HG03025 (cell line): ENCODE measurements at regions not wholly inside any gene's neighbourhood (a gene's known extent, or its start where the extent isn't known, plus 50 kb on each side); places are given as distances from the start of the nearest gene placed in this dataset.

Experiments
- ATAC-seq: cut with Tn5 transposase; IDR thresholded peaks from one replicate; pipeline ENCODE4 v1.9.1; 2021; ENCODE audit warnings: mild to moderate bottlenecking, moderate library complexity; ENCODE audit not compliant: unreplicated experiment, low FRiP score

DNA sequence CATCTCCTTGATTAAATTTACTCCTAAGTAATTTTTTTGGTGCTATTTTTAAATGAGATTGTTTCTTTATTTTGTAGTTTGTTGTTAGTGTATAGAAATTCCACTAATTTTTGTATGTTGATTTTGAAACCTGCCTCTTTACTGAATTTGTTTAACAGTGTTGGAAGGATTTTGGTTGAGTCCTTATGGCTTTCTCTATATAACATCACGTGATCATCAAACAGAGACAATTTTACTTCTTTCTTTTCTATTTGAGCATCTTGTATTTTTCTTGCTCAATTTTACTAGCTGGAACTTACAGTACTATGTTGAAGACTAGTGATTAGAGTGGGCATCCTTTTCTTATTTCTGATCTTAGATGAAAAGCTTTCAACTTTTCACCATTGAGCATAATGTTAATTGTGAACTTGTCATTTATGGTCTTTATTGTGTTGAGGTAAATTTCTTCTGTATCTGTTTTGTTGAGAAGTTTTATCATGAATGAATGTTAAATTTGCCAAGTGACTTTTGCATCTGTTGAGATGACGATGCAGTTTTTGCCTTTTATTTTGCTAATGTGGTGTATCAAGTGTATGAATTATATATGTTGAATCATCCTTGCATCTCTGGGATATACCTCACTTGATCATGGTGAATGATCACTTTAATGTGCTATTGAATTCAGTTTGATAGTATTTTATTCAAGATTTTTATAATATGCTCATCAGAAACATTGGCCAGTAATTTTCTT lies 645.3 kb upstream of the DDX18 start:
- ATAC-seq, result no peak

DNA sequence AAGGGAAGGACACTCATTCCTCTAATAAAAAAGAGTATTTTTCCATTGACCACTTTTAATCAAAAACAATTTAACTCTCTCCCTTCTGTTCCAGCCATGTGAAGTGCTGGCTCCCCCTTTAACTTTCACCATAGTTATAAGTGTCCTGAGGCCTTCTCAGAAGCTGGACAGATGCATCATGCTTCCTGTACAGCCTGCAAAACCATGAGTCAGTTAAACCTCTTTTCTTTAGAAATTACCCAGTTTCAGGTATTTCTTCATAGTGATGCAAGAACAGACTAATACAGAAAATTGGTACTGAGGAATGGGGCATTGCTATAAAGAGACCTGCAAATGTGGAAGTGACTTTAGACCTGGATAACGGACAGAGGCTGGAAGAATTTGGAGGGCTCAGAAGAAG lies 643.6 kb upstream of the DDX18 start:
- ATAC-seq, result no peak

DNA sequence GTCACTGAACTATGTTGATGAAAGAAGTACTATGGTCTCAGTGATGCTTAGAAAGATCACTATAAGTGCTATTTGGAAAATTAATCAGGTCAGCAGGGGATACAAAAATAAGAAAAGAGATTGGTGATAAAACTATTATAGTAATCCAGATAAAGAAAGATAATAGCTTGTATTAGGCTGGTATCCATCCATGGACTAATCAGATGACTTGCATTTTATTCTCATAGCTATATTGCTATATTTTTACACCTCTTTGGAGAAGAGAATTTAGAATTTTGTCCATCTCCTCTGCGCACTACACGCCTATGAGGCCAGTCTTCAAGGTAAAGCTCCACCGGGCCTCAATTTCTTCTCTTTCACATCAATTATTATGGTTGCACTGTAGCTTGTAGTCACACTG lies 635.1 kb upstream of the DDX18 start:
- no peak for ATAC-seq

DNA sequence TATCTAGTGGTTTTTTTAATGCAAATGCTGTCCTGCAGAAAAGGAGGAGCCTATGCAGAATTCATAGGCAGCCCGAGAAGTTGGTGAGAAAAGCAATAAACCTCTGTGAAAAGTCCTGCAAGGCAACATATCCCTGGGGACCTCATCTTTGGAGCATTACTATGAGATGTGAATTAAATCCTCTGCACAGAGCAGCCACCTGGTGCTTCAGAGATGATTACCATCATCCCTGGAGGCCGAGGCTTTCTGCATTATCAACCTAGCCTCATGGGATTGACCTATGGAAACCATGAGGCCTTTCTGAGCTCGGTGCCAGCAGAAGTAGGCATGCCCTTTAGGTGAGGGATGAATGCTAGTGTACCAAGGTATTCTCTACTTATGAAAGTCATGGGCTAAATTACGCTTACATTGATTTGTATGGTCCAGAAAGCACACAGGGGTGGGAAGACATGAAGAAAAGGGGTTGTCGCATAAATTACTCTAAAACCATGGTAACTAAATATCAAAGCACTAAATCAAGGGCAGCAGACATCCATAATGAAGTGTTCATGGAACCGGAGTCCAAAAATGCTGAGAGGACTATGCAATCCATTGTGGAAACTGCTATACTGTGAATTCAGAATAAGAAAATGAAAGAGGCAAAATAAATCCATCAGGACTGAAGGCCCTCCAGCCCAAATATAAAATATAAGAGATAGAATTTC lies 623.5 kb upstream of the DDX18 start:
- ATAC-seq, result no peak

DNA sequence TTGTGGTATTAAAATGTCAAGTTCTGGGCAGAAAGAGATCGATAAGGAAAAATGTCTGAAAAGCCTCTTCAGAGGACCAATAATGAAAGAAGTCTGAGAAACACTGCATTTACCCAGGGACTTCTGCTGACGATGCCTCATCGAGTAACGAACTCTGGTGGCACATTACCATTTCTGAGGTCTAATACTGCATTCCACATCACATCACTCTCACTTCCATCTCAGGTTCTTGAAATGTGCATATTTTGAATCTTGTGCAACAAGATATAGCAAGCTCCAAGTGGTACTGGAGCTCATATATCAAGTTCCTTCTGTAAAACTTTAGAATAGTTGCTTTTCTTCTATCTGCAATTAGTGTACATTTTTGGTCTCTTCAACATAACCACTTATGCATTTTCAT lies 619.1 kb upstream of the DDX18 start:
- ATAC-seq, result no peak

DNA sequence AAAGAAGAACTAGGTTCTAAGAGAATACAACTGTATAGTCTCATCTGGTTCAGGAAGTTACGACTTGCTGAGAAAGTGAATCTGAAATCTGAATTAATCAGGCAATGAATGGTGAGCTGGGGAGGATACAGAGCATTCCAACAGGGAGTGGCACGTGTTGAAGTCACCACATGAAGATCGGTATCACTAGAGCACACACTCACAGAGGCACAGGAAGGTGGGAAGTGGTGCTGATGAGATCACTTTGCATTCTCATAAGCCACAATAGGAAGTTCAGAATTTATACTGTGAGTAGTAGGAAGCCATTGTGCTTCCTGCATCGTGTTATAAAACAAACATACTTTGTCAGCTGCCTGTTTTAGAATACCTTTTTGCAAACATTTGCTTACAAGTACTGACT lies 615.0 kb upstream of the DDX18 start:
- no peak for ATAC-seq

DNA sequence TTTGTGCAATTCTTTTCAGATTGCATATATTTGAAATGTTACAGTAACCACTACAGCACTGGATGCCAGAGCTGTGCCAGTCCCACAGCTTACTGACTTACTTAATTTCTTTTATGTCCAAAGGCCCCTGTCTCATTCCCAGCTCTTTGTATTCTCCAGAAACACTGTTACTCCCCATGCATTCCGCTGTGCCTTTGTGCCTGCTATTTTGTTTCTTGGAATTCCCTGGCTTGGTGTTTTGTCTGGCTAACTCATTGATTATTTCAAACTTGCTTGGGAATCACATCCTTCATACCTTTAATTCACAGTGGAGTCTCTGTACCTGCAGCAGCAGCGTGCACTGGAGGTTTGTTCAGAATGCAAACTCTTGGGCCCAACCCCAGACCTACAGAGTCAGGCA lies 601.9 kb upstream of the DDX18 start:
- ATAC-seq, result no peak

DNA sequence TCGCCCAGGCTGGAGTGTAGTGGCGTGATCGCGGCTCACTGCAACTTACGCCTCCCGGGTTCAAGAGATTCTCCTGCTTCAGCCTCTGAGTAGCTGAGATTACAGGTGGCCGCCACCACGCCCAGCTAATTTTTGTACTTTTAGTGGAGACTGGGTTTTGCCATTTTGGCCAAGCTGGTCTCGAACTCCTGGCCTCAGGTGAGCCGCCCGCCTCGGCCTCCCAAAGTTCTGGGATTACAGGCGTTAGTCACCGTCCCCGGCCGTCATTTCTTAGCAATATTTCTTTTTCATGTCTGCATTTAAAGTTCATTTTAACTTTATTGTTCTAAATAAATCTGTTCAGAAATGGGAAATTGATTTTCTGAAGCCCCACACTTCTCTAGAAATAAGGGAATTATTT lies 597.3 kb upstream of the DDX18 start:
- ATAC-seq, result no peak

DNA sequence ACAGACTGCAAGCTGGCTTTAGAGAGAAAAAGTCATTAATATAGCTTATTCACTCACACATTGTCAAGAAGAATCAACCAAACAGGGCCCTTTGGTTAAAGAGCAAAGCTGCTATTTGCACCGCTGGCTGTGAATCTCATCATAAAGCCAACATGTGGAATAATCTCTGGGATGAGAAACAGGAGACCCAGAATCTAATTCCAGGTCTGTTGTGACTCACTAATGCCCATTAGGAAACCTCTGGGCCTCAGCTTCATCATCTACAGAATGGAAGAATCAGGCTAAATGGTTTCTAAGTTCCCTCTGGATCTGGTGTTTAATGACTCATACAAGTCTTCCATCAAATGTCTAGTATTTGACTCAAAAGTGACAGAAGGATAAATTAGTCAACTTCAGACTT lies 591.7 kb upstream of the DDX18 start:
- no peak for ATAC-seq

DNA sequence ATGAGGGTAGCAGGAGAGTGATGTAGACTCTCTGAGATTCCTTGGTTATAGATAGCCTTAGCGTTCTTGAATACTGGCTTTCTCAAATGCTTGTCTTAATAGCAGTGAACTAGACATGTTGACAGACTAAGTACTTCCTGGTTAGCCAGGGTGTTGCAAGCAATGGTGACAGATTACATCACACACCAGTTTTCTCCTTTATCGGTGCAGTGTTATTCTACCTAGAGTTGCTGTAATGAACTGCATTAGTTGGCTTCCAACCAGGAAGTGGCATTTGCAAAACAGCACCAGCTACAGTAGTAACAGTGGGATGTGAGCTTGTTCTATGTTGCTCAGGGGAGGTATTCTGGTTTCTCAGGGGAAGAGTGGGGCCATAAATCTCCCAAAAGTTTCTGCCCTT lies 582.2 kb upstream of the DDX18 start:
- ATAC-seq, result no peak

DNA sequence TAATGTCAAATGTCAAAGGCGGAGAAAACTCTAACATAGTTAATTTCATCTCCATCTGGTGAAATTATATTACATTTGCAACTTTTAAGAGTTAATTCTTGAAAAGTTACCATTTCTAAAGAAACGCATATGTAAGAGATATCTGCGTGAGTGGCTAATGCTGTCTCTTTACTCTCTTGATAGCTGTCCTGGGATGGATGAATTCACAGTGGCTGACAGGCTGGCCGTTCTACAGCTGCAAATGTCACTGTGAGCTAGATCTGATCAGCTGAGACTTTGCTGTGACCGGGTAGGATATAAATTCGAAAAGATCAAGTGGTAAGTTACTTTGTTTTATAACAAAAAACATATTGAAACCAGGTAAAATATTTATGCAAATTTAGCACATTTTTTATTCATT lies 557.1 kb upstream of the DDX18 start:
- no peak for ATAC-seq

DNA sequence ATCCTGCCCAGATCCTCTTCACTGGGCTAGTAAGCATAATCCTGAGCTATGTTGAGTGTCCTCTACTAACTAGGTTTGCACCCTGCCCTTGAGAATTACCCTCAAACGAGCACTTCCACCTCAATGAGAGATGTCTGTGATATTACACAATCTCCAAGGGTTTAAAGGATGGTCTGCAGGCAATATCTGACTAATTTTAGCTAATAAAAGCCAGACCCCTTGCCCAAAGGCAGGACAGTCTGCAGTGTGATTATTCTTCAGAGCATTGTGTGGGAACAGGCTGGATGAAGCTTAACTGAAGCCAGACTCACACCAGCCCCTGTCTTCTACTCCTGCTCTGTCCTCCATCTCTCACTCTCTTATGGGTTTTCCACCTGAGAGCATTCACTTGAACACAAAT lies 544.9 kb upstream of the DDX18 start:
- no peak for ATAC-seq

DNA sequence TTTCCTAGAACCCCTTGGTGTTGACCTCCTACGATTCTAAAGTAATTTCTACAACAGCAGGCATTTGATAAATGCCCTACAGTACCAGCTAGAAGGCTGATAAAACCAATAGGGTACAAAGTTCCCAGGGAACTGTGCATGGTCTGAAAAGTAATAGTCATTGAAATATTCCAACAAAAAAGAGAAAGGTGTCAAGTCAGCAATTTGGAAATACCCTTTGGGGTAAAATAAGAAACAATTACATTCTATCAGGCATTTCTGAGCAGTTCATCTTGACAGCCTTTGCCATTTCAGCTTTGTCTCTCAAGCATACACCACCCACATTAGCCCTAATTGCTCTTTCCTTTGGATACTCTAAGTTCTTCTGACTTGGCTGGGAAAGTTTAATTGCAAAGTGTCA lies 542.9 kb upstream of the DDX18 start:
- ATAC-seq, result no peak

DNA sequence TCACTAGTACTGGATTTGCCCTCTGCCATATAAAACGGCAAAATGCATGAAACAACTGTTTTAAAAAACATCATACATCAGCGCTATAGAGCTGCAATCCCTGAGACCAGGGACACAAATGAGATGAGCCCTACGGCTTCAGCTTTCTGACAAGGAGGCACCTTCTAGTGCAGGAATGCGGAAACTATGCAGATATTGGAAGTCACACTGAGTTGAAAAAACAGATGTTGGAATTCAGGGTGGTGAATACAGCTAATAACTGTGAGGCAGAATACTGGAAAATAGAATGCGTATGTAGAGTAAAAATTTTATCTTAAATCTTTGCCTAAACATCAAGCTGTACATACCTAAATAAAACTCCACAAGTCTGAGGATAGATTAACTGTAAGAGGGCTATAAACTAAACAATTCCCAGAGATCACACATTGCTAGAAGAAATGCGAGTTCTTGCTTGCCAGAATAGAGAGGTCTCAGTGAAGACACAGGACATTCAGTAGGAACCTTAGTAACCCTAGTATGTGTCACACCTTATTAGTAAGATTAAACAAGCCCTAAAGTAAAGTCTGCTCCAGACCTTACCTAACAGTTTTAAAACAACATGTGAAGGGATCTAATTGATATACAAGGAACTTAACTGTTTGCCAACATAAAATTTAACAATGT lies 541.4 kb upstream of the DDX18 start:
- ATAC-seq, result no peak

DNA sequence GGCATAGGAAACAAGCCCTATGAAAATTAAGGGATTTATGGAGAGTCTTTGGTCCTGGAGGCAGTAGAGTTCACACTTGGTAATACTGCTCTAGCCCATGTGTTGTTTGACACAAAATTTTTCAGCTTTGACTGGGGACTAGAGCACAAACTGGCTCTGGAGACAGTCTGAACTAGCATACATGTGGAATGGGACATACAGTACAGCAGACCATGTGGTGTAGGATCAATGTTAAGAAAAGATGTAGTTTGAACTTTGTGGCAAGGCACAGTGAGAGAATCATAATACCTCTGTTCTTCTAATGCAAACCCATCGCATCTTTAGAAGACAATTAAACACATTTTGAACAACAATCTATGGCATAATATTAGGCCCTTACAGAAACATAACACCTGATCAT lies 521.5 kb upstream of the DDX18 start:
- no peak for ATAC-seq

DNA sequence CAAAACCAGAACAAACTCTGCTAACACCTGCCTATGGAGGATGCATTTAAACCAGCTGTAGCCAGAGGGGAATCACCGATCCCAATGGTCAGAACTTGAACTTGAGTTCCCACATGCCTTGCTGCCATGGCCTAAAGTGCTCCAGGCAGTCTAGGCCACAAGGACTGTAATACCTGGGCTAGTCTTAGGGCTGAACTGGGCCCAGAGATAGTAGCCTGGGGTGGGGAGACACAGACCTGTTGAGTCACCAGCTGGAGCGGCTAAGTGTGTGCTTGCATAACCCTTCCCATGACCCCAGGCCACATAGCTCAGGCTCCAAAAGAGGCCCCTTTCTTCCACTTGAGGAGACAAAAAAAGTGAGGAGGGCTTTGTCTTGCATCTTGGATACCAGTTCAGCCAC lies 515.0 kb upstream of the DDX18 start:
- ATAC-seq, result no peak

DNA sequence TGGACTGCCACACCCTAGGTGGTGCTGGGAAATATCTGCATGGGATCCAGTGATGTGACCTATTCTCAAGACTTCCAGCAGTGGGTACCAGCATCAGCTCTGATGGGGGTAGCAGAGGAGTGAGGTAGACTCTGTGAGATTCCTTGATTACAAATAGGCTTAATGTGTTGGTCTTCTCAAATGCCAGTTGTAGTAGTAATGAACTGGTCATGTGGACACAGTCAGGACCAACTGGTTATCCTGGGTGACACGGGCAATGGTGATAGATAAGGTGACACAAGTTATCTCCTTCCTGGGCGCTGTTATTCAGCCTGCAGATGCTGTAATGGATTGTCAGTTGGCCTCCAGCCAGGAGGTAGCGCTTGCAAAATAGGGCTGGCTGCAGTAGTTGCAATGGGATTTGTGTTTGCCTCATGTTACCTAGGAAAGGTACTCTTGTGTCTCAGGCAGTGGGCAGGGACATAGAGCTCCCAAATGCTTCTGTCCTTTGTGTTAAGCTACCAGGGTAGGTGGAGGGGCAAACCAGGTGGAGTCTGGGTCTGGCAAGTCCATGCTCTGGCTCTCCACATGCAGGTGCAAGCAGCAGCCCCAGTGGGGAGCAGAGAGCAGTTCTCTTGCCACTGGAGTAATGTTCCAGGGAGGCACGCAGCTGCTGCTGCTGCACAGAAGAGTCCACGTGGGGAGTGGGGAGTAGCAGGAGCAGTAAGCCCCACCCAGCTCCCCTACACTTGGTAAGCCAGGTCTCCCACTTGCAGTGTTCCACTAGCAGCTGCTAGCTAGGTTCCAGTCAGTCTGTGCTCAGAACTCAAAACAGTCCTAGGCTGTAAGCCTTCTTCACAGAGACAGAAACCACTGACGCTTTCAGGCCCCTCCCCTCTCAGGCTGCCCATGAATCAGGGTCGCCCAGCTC lies 505.4 kb upstream of the DDX18 start:
- ATAC-seq, result no peak

DNA sequence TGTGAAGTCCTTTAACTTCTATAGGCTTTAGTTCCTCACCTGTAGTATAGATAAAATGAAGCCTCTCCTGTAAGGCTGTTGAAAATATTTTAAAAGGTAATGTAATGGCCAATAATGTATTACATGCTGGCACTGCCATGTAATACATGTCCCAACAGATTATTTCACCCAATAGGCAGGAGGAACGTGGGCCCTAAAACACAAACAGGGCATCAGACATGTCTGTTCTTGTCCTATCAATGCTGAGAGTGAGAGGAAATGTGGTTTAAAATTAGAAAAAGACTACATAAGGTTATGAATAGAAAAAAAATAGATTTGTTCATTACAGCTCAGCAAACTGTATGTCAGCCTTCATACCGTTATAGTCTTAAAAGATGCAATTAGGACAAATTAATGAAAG lies 492.7 kb upstream of the DDX18 start:
- no peak for ATAC-seq

DNA sequence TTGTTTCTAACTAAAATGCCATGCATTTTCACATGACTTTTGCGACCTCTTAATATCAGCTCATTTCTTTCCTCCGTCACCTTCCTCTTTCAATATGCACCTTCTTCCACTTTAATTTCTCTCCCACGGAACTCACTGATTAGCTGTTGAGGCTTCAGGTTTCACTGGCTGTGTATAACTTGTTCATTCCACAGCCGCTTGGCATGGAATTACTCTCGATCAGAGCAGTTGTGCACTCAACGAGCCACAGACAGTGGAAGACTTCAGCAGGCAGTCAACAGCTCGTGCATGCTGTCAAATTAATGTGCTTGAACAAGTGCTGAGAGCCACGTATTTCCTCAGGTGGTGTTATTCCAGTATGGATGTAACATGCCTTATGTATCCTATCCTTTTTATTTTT lies 491.2 kb upstream of the DDX18 start:
- ATAC-seq, result no peak

DNA sequence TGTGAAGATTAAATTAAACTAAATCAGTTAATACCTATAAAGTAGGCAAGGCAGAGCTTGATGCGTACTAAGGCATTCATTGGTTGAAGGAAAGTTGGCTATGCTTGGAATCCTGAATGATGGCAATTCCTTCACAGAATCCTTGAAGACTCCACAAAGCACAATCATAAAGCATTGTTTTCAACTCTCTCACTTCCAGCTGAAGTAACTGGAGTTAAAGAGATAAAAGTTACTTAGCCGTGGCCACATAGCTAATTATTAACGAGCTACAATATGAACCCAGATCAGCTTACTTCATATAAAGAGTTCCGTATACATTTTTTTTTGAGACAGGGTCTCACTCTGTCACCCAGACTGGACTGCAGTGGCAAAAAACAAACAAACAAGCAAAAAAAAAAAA lies 483.9 kb upstream of the DDX18 start:
- no peak for ATAC-seq

DNA sequence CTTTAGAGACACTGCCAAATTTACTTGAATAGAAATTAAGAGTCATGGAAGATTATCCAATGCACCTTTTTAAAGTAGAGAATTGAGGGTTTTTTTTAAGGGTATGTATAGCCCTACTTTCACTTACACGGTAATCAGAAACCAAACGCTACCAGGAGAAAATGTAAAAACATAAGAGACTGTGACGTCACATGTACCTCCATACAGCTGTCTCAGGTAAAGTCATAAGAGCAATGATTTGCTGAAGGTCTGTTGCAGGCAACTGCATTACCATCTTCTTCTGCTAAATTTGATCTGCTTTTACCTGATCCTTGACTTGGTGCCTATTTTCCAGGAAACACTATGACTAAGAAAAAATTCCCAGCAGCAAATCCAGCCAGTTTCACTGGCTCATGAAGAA lies 478.5 kb upstream of the DDX18 start:
- no peak for ATAC-seq
